Prostate gland (tissue), 2 donors: ENCODE measurements at regions not wholly inside any gene's neighbourhood (a gene's known extent, or its start where the extent isn't known, plus 50 kb on each side); places are given as distances from the start of the nearest gene placed in this dataset.

Source experiments
- POLR2A ChIP-seq: fragments of 450-650 bp; IDR thresholded peaks from one replicate; pipeline ENCODE4 v1.6.1; 2016; ENCODE audit warnings: antibody characterized with exemption, mild to moderate bottlenecking
- TF ChIP-seq, protein P1 (sequence below), 4 experiments: fragments of 200-600 bp in 2 of 4; fragments of 450-650 bp in 2 of 4; sonication (generic) in 2 of 4; IDR thresholded peaks; 1 replicate in 3 of 4; 2 replicates in 1 of 4; pipeline ENCODE4 v1.5.1; 2016 to 2019; ENCODE audit warnings: antibody characterized with exemption in 4 of 4, mild to moderate bottlenecking in 2 of 4, moderate library complexity in 2 of 4

DNA sequence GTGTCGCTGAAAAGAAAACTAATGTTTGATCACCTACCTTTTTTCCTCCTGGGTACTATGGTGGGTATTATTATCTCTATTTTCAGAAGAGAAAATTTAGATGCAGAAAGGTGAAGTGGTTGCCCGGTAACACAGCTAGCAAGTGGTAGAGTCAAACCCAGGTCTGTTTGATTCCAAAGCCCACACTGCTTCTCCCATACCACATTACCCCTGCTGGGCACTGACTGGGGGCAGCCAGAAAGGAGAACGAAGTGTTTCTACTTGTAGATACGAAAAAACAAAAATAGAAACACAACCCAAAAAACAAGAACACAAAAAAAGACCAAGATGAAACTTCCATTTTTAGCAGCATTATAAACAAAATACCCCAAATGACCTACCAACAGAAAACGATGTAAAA, 142.2 kb downstream of the SLC41A2 start:
- TF ChIP-seq, protein P1, sequence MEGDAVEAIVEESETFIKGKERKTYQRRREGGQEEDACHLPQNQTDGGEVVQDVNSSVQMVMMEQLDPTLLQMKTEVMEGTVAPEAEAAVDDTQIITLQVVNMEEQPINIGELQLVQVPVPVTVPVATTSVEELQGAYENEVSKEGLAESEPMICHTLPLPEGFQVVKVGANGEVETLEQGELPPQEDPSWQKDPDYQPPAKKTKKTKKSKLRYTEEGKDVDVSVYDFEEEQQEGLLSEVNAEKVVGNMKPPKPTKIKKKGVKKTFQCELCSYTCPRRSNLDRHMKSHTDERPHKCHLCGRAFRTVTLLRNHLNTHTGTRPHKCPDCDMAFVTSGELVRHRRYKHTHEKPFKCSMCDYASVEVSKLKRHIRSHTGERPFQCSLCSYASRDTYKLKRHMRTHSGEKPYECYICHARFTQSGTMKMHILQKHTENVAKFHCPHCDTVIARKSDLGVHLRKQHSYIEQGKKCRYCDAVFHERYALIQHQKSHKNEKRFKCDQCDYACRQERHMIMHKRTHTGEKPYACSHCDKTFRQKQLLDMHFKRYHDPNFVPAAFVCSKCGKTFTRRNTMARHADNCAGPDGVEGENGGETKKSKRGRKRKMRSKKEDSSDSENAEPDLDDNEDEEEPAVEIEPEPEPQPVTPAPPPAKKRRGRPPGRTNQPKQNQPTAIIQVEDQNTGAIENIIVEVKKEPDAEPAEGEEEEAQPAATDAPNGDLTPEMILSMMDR (IDR thresholded peaks at IDR 0.05): no peak
- TF ChIP-seq POLR2A: no peak
